ENCODE measurements at regions not wholly inside any gene's neighbourhood (a gene's known extent, or its start where the extent isn't known, plus 50 kb on each side); places are given as distances from the start of the nearest gene placed in this dataset.

DNA sequence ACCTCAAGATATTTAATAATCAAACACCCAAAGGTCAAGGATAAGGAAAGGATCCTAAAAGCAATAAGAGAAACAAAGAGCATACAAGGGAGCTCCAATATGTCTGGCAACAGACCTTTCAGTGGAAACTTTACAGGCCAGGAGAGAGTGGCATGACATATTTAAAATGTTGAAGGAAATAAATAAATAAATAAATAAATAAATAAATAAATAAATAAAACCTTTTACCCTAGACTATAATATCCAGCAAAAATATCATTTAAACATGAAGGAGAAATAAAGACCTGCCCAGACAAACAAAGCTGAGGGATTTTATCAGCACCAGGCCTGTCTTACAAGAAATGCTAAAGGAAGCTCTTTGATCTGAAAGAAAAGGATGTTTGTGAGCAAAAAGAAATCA lies 367.8 kb upstream of the PBX1 start:
- TF ChIP-seq SP1 (IDR thresholded peaks at IDR 0.05), result no peak
- no peak for TF ChIP-seq BHLHE40 (IDR thresholded peaks at IDR 0.05; ENCODE audit: borderline replicate concordance)
- no peak for TF ChIP-seq FOXA1 (IDR thresholded peaks at IDR 0.05)
- no peak for TF ChIP-seq ARNT (IDR thresholded peaks at IDR 0.05)
- no peak for TF ChIP-seq TARDBP (IDR thresholded peaks at IDR 0.05)
- no peak for TF ChIP-seq HDGF (IDR thresholded peaks at IDR 0.05; ENCODE audit: borderline replicate concordance)
- TF ChIP-seq ZNF384 (IDR thresholded peaks at IDR 0.05), result no peak
